HL-60 (cell line): ENCODE measurements at regions not wholly inside any gene's neighbourhood (a gene's known extent, or its start where the extent isn't known, plus 50 kb on each side); places are given as distances from the start of the nearest gene placed in this dataset.

Experiments used
- DNase-seq, 2 experiments: peaks; one replicate each; pipeline ENCODE4 v3.0.0-alpha.2; 2010 to 2020; ENCODE audit warnings: low read depth in 1 of 2, low spot score in 1 of 2
- H3K27ac ChIP-seq: fragments of 250-450 bp; sonication (Bioruptor Pico); replicated peaks from 2 replicates; pipeline ENCODE4 v1.5.1; 2020; ENCODE audit warnings: mild to moderate bottlenecking, moderate library complexity
- H3K27me3 ChIP-seq: fragments of 250-450 bp; sonication (Bioruptor Pico); 2 replicates; pipeline ENCODE4 v1.5.1; 2021; ENCODE audit warnings: mild to moderate bottlenecking, moderate library complexity; ENCODE audit not compliant: insufficient read depth, poor library complexity, severe bottlenecking
- H3K4me3 ChIP-seq: replicated peaks from 2 replicates; pipeline ENCODE4 v1.5.1; 2011; ENCODE audit warnings: mild to moderate bottlenecking, control low read depth, low read length; ENCODE audit not compliant: insufficient read depth
- GABPA ChIP-seq: IDR thresholded peaks from 2 replicates; pipeline ENCODE4 v1.6.1; 2012; ENCODE audit warnings: low read depth
- POLR2AphosphoS5 ChIP-seq: IDR thresholded peaks from 2 replicates; pipeline ENCODE4 v1.6.1; 2012; ENCODE audit warnings: low read depth
- SPI1 ChIP-seq: IDR thresholded peaks from 2 replicates; pipeline ENCODE4 v1.6.1; 2012; ENCODE audit warnings: low read depth, mild to moderate bottlenecking, borderline replicate concordance
- TF ChIP-seq, protein P1 (sequence below): IDR thresholded peaks from one replicate; pipeline ENCODE4 v1.5.1; 2011; ENCODE audit warnings: low read length, control low read depth, inconsistent platforms; ENCODE audit not compliant: insufficient read depth
- TF ChIP-seq, protein P2 (sequence below): IDR thresholded peaks from 2 replicates; pipeline ENCODE4 v1.6.1; 2012; ENCODE audit warnings: low read depth; ENCODE audit not compliant: insufficient replicate concordance

DNA sequence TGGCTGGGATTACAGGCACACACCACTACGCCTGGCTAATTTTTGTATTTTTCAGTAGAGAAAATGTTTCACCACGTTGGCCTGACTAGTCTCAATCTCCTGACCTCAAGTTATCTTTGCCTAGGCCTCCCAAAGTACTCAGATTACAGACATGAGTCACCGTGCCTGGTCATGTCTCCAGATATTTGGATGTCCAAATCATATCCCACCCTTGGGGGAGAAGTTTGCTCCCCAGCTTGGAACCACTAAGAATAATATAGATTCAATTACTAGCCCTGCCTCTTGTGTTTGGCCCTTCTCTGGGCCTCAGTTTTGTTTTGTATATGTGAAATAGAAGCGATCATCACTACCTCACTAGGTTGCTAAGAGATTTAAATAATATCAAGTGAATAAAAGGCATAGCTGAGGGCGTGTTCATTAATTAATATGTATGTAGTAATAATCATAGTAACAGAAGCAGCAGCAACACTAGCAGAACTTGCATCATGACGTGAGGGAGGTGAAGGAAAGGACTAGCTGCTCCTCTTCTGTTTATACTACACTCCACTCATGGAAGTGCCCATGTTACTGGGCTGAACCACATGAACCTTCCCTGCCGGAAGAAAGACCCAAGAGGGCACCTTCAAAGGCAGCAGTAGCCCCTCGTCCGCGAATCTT lies 253.6 kb upstream of the XYLT1 start:
- no peak overlapping the region for H3K27ac ChIP-seq
- no peak for DNase-seq
- H3K27me3 ChIP-seq = no peaks in the 10 kb centered on the region
- no peak for TF ChIP-seq GABPA
- TF ChIP-seq, protein P1, sequence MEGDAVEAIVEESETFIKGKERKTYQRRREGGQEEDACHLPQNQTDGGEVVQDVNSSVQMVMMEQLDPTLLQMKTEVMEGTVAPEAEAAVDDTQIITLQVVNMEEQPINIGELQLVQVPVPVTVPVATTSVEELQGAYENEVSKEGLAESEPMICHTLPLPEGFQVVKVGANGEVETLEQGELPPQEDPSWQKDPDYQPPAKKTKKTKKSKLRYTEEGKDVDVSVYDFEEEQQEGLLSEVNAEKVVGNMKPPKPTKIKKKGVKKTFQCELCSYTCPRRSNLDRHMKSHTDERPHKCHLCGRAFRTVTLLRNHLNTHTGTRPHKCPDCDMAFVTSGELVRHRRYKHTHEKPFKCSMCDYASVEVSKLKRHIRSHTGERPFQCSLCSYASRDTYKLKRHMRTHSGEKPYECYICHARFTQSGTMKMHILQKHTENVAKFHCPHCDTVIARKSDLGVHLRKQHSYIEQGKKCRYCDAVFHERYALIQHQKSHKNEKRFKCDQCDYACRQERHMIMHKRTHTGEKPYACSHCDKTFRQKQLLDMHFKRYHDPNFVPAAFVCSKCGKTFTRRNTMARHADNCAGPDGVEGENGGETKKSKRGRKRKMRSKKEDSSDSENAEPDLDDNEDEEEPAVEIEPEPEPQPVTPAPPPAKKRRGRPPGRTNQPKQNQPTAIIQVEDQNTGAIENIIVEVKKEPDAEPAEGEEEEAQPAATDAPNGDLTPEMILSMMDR = no peak
- TF ChIP-seq POLR2AphosphoS5 = no peak
- TF ChIP-seq, protein P2, sequence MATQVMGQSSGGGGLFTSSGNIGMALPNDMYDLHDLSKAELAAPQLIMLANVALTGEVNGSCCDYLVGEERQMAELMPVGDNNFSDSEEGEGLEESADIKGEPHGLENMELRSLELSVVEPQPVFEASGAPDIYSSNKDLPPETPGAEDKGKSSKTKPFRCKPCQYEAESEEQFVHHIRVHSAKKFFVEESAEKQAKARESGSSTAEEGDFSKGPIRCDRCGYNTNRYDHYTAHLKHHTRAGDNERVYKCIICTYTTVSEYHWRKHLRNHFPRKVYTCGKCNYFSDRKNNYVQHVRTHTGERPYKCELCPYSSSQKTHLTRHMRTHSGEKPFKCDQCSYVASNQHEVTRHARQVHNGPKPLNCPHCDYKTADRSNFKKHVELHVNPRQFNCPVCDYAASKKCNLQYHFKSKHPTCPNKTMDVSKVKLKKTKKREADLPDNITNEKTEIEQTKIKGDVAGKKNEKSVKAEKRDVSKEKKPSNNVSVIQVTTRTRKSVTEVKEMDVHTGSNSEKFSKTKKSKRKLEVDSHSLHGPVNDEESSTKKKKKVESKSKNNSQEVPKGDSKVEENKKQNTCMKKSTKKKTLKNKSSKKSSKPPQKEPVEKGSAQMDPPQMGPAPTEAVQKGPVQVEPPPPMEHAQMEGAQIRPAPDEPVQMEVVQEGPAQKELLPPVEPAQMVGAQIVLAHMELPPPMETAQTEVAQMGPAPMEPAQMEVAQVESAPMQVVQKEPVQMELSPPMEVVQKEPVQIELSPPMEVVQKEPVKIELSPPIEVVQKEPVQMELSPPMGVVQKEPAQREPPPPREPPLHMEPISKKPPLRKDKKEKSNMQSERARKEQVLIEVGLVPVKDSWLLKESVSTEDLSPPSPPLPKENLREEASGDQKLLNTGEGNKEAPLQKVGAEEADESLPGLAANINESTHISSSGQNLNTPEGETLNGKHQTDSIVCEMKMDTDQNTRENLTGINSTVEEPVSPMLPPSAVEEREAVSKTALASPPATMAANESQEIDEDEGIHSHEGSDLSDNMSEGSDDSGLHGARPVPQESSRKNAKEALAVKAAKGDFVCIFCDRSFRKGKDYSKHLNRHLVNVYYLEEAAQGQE = no peak
- no peak for TF ChIP-seq SPI1
- H3K4me3 ChIP-seq = no peak overlapping the region

DNA sequence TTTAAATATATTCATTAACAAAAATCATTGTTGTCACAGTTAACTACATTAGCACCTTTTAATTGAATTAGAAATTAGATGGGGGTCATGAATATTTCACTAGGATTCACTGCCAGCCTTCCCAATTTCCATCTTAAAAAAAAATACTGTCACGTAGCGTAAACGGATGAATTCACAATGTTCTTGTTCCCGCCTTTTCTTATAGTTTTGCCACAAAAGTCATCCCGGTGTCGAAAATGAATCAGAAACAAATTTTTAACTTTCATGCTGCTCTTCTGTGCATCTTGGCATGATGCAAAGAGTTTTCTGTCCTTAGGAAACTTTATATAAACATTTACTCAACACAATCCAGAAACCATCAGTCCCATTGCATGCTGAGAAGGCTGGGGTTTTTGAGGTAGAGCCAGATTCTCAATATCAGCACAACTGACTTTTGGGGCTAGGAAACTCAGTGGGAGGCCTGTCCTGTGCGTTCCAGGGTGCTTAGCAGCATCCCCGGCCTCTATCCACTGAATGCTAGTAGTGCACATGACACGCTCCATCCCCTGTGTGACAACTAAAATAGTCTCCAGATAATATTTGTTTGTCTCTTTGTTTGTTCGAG lies 252.9 kb upstream of the XYLT1 start:
- no peaks in the 10 kb centered on the region for H3K27me3 ChIP-seq
- H3K4me3 ChIP-seq = no peak overlapping the region
- DNase-seq = no peak
- no peak overlapping the region for H3K27ac ChIP-seq
- TF ChIP-seq, protein P2 = no peak
- TF ChIP-seq SPI1 (no peak), GABPA (no peak), POLR2AphosphoS5 (no peak)
- TF ChIP-seq, protein P1 = no peak

DNA sequence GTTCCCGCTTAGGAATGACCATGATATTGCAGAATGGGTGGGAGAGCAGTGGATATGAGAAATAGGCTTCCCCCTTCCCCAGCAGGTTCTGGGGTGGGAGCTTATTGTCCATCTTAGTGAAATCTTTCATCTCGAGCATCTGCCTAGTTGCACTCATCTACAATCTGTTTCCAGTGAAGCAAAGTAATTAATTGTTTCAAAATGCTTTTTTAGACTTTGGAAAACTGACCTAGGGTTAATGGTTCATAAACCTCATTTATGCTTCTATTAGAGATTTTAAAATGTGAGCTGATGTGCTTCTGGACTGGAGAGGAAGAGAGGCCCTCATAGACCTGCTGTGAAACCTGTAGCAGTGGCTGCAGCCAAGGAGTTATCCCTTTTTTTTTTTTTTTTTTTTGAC lies 247.7 kb upstream of the XYLT1 start:
- Histone ChIP-seq H3K4me3 (no peak overlapping the region), H3K27me3 (no peaks in the 10 kb centered on the region), H3K27ac (no peak overlapping the region)
- TF ChIP-seq, protein P2 = no peak
- no peak for TF ChIP-seq POLR2AphosphoS5
- TF ChIP-seq GABPA = no peak
- TF ChIP-seq, protein P1 = no peak
- no peak for TF ChIP-seq SPI1
- no peak for DNase-seq
